ENCODE measurements at regions not wholly inside any gene's neighbourhood (a gene's known extent, or its start where the extent isn't known, plus 50 kb on each side); places are given as distances from the start of the nearest gene placed in this dataset.

DNA sequence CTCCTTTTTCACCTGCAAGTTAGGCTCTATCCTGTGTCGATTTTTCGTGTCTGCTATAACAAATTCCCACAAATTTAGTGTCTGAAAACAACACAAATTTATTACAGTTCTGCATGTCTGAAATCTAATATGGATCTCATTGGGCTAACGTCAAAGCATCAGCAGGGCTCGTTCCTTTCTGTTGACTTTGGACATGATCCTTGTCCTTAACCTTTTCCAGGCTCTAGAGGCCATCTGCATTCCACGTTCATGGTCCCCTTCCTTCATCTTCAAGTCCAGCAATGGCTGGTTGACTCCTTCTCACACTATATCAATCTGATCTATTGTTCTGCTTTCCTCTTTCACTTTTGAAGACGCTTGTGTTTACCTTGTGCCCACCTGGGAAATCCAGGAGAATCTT lies 165.7 kb upstream of the RARB start:
- no peak overlapping the region for H3K9ac ChIP-seq (ENCODE audit: insufficient read depth in 1 of 2, low read depth in 2 of 2, low read length in 2 of 2)
- H3K9me3 ChIP-seq (replicated peaks; ENCODE audit: control insufficient read depth, insufficient read depth, low read depth, low read length), result no peaks in the 10 kb centered on the region
- no peaks in the 10 kb centered on the region for H3K9me1 ChIP-seq (ENCODE audit: control insufficient read depth, insufficient read depth, low read length)
- in situ Hi-C loops (cut with MboI), result no loop called here
- H3K36me3 ChIP-seq (ENCODE audit: control insufficient read depth, insufficient read depth, low read length), result no peaks in the 10 kb centered on the region
- H3K4me3 ChIP-seq, result no peak overlapping the region
- FAIRE-seq (no peak), ATAC-seq (no peak), DNase-seq (ENCODE audit: extremely low read depth in 1 of 4, low spot score in 3 of 4) (no peak)
- POLR2A ChIA-PET, result no interaction called here
- H3K4me1 ChIP-seq (replicated peaks in 1 of 2; ENCODE audit: control insufficient read depth in 2 of 2, insufficient read depth in 2 of 2, low read length in 2 of 2), result no peaks in the 10 kb centered on the region
- no TSS peak for BruUV-seq (replicated peaks)
- 0% methylated on average over 6 of the region's 6 CpGs for WGBS (ENCODE audit: insufficient coverage, low coverage, missing lambda C conversion rate)
- H2AFZ ChIP-seq (ENCODE audit: low read depth, low read length), result no peak overlapping the region
- CTCF ChIA-PET (ENCODE audit: low intra/inter-chr PET ratio), result no interaction called here
- no peak overlapping the region for H3K27ac ChIP-seq (ENCODE audit: extremely low read depth, low read depth, low read length)
- H4K20me1 ChIP-seq (replicated peaks; ENCODE audit: control insufficient read depth, insufficient read depth, low read length), result no peaks in the 10 kb centered on the region
- intact Hi-C loops (cut with micrococcal nuclease), result no loop called here
- H3K27me3 ChIP-seq (ENCODE audit: control insufficient read depth in 2 of 2, insufficient read depth in 2 of 2, low read length in 2 of 2), result no peaks in the 10 kb centered on the region
- H3K79me2 ChIP-seq (ENCODE audit: control insufficient read depth, insufficient read depth, low read length), result no peaks in the 10 kb centered on the region
- H3K4me2 ChIP-seq (ENCODE audit: insufficient read depth, low read length), result no peak overlapping the region
- TF ChIP-seq, protein P1, sequence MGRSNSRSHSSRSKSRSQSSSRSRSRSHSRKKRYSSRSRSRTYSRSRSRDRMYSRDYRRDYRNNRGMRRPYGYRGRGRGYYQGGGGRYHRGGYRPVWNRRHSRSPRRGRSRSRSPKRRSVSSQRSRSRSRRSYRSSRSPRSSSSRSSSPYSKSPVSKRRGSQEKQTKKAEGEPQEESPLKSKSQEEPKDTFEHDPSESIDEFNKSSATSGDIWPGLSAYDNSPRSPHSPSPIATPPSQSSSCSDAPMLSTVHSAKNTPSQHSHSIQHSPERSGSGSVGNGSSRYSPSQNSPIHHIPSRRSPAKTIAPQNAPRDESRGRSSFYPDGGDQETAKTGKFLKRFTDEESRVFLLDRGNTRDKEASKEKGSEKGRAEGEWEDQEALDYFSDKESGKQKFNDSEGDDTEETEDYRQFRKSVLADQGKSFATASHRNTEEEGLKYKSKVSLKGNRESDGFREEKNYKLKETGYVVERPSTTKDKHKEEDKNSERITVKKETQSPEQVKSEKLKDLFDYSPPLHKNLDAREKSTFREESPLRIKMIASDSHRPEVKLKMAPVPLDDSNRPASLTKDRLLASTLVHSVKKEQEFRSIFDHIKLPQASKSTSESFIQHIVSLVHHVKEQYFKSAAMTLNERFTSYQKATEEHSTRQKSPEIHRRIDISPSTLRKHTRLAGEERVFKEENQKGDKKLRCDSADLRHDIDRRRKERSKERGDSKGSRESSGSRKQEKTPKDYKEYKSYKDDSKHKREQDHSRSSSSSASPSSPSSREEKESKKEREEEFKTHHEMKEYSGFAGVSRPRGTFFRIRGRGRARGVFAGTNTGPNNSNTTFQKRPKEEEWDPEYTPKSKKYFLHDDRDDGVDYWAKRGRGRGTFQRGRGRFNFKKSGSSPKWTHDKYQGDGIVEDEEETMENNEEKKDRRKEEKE (IDR thresholded peaks at IDR 0.05; ENCODE audit: borderline replicate concordance in 1 of 2, control insufficient read depth in 1 of 2, low read depth in 2 of 2, low read length in 1 of 2), result no peak
- no peak for TF ChIP-seq MCM5 (IDR thresholded peaks at IDR 0.05; ENCODE audit: low read depth)
- no peak for TF ChIP-seq ZNF174 (CRISPR knock-in tag; IDR thresholded peaks at IDR 0.05)
- no peak for TF ChIP-seq ARID2 (IDR thresholded peaks at IDR 0.05)
- TF ChIP-seq, protein P2, sequence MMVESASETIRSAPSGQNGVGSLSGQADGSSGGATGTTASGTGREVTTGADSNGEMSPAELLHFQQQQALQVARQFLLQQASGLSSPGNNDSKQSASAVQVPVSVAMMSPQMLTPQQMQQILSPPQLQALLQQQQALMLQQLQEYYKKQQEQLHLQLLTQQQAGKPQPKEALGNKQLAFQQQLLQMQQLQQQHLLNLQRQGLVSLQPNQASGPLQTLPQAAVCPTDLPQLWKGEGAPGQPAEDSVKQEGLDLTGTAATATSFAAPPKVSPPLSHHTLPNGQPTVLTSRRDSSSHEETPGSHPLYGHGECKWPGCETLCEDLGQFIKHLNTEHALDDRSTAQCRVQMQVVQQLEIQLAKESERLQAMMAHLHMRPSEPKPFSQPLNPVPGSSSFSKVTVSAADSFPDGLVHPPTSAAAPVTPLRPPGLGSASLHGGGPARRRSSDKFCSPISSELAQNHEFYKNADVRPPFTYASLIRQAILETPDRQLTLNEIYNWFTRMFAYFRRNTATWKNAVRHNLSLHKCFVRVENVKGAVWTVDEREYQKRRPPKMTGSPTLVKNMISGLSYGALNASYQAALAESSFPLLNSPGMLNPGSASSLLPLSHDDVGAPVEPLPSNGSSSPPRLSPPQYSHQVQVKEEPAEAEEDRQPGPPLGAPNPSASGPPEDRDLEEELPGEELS (CRISPR knock-in tag; IDR thresholded peaks at IDR 0.05; ENCODE audit: borderline replicate concordance), result no peak
- TF ChIP-seq KLF16 (IDR thresholded peaks at IDR 0.05), result no peak
- TF ChIP-seq, protein P3, sequence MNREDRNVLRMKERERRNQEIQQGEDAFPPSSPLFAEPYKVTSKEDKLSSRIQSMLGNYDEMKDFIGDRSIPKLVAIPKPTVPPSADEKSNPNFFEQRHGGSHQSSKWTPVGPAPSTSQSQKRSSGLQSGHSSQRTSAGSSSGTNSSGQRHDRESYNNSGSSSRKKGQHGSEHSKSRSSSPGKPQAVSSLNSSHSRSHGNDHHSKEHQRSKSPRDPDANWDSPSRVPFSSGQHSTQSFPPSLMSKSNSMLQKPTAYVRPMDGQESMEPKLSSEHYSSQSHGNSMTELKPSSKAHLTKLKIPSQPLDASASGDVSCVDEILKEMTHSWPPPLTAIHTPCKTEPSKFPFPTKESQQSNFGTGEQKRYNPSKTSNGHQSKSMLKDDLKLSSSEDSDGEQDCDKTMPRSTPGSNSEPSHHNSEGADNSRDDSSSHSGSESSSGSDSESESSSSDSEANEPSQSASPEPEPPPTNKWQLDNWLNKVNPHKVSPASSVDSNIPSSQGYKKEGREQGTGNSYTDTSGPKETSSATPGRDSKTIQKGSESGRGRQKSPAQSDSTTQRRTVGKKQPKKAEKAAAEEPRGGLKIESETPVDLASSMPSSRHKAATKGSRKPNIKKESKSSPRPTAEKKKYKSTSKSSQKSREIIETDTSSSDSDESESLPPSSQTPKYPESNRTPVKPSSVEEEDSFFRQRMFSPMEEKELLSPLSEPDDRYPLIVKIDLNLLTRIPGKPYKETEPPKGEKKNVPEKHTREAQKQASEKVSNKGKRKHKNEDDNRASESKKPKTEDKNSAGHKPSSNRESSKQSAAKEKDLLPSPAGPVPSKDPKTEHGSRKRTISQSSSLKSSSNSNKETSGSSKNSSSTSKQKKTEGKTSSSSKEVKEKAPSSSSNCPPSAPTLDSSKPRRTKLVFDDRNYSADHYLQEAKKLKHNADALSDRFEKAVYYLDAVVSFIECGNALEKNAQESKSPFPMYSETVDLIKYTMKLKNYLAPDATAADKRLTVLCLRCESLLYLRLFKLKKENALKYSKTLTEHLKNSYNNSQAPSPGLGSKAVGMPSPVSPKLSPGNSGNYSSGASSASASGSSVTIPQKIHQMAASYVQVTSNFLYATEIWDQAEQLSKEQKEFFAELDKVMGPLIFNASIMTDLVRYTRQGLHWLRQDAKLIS (CRISPR knock-in tag; IDR thresholded peaks at IDR 0.05), result no peak
- no peak for TF ChIP-seq ZNF175 (CRISPR knock-in tag; IDR thresholded peaks at IDR 0.05; ENCODE audit: low read depth)
- TF ChIP-seq, protein P4, sequence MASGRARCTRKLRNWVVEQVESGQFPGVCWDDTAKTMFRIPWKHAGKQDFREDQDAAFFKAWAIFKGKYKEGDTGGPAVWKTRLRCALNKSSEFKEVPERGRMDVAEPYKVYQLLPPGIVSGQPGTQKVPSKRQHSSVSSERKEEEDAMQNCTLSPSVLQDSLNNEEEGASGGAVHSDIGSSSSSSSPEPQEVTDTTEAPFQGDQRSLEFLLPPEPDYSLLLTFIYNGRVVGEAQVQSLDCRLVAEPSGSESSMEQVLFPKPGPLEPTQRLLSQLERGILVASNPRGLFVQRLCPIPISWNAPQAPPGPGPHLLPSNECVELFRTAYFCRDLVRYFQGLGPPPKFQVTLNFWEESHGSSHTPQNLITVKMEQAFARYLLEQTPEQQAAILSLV (tag; IDR thresholded peaks at IDR 0.05), result no peak
- no peak for TF ChIP-seq RBM17 (IDR thresholded peaks at IDR 0.05; ENCODE audit: borderline replicate concordance, low read depth, low read length)
- TF ChIP-seq, protein P5, sequence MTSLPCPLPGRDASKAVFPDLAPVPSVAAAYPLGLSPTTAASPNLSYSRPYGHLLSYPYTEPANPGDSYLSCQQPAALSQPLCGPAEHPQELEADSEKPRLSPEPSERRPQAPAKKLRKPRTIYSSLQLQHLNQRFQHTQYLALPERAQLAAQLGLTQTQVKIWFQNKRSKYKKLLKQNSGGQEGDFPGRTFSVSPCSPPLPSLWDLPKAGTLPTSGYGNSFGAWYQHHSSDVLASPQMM (CRISPR knock-in tag; IDR thresholded peaks at IDR 0.05), result no peak
- no peak for TF ChIP-seq RAD21 (CRISPR knock-in tag; conservative IDR thresholded peaks at IDR 0.05 in 1 of 2, IDR thresholded peaks at IDR 0.05 in 1 of 2)

Data from K562 (cell line).